SK-N-MC (cell line): ENCODE measurements at regions not wholly inside any gene's neighbourhood (a gene's known extent, or its start where the extent isn't known, plus 50 kb on each side); places are given as distances from the start of the nearest gene placed in this dataset.

ENCODE experiments used
- EZH2 ChIP-seq: fragments of 200-600 bp; sonication (generic); IDR thresholded peaks from one replicate; pipeline ENCODE4 v1.6.1; 2017; ENCODE audit warnings: antibody characterized with exemption
- FOXP2 ChIP-seq: optimal IDR thresholded peaks from 2 replicates; pipeline ENCODE3; 2011; ENCODE audit warnings: mild to moderate bottlenecking, moderate library complexity; ENCODE audit not compliant: insufficient read depth; ENCODE audit errors: extremely low read length, control extremely low read depth
- POLR2AphosphoS5 ChIP-seq: IDR thresholded peaks from 2 replicates; pipeline ENCODE4 v1.6.1; 2012; ENCODE audit warnings: mild to moderate bottlenecking, low read depth, low read length, borderline replicate concordance

DNA sequence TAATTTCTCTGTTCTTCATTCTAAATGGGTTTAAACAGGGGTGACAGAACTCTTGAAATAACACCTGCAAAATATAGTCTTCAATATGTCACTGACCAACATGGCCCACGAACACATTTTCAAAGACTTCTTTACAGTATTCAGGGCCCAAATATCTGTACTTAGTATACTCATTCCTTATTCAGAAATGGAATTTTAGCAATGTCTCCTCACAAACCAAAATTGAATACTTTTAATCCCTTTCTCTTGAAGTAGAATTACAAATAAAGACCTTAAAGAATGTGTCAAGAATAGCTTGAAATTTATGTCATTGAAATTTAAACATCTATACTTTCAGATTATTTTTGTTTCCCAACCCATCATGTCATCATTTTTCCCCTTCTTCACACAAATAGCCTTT lies 263.1 kb downstream of the LRIG3 start:
- TF ChIP-seq EZH2, result no peak
- TF ChIP-seq POLR2AphosphoS5, result no peak
- TF ChIP-seq FOXP2, result no peak
